NAMALWA (cell line): ENCODE measurements at regions not wholly inside any gene's neighbourhood (a gene's known extent, or its start where the extent isn't known, plus 50 kb on each side); places are given as distances from the start of the nearest gene placed in this dataset.
"Not testable (repeated sequence)": the region's sequence is repeated elsewhere in the genome, so short reads cannot be mapped to it uniquely, and the experiment has no call there.

Experiments used
- DNase-seq: peaks from one replicate; pipeline ENCODE4 v3.0.0-alpha.2; 2015; ENCODE audit warnings: low spot score

GRCh38 chr12:77216136-77216535 is 150.8 kb upstream of the E2F7 start:
- DNase-seq: not testable (repeated sequence)

GRCh38 chr12:77214136-77214535 is 148.8 kb upstream of the E2F7 start:
- no peak for DNase-seq

GRCh38 chr12:77213319-77213718 is 147.9 kb upstream of the E2F7 start:
- no peak for DNase-seq

- no peak for DNase-seq
Measured at GRCh38 chr12:77210724-77211123, 145.4 kb upstream of the E2F7 start.

- DNase-seq: peak; percentile 9
Measured at GRCh38 chr12:77204083-77204482, 138.7 kb upstream of the E2F7 start.

- DNase-seq: no peak
Measured at GRCh38 chr12:77202457-77203060, 137.2 kb upstream of the E2F7 start.

- no peak for DNase-seq
Measured at GRCh38 chr12:77189901-77190416, 124.6 kb upstream of the E2F7 start.

- no peak for DNase-seq
Measured at GRCh38 chr12:77189458-77189857, 124.1 kb upstream of the E2F7 start.

GRCh38 chr12:77179515-77179914 is 114.1 kb upstream of the E2F7 start:
- no peak for DNase-seq

GRCh38 chr12:77167801-77168200 is 102.4 kb upstream of the E2F7 start:
- no peak for DNase-seq

- no peak for DNase-seq
Measured at GRCh38 chr12:77166696-77167095, 101.3 kb upstream of the E2F7 start.

GRCh38 chr12:77163074-77164038 is 98.0 kb upstream of the E2F7 start:
- DNase-seq: no peak

- DNase-seq: no peak
Measured at GRCh38 chr12:77161944-77162343, 96.6 kb upstream of the E2F7 start.

- DNase-seq: no peak
Measured at GRCh38 chr12:77160931-77161330, 95.6 kb upstream of the E2F7 start.

GRCh38 chr12:77153706-77154105 is 88.3 kb upstream of the E2F7 start:
- no peak for DNase-seq

- peak; percentile 9 for DNase-seq
Measured at GRCh38 chr12:77152623-77153193, 87.3 kb upstream of the E2F7 start.

- DNase-seq: no peak
Measured at GRCh38 chr12:77151030-77151429, 85.7 kb upstream of the E2F7 start.

- peak; percentile 43 for DNase-seq
Measured at GRCh38 chr12:77133566-77133965, 68.2 kb upstream of the E2F7 start.

- no peak for DNase-seq
Measured at GRCh38 chr12:77131977-77132490, 66.7 kb upstream of the E2F7 start.

- DNase-seq: no peak
Measured at GRCh38 chr12:77130193-77130592, 64.8 kb upstream of the E2F7 start.

- DNase-seq: no peak
Measured at GRCh38 chr12:77124767-77125166, 59.4 kb upstream of the E2F7 start.

- DNase-seq: no peak
Measured at GRCh38 chr12:77122661-77123060, 57.3 kb upstream of the E2F7 start.

- DNase-seq: no peak
Measured at GRCh38 chr12:77122236-77122635, 56.9 kb upstream of the E2F7 start.
